Lower lobe of right lung (tissue), 2 donors: ENCODE measurements at regions not wholly inside any gene's neighbourhood (a gene's known extent, or its start where the extent isn't known, plus 50 kb on each side); places are given as distances from the start of the nearest gene placed in this dataset.

Source experiments
- ATAC-seq, 2 donors: fragments of 200-7000 bp; cut with Tn5 transposase; one replicate each; pipeline ENCODE4 v1.9.1; 2020 to 2022; ENCODE audit warnings: mild to moderate bottlenecking in 2 of 2, moderate library complexity in 2 of 2
- DNase-seq: peaks from one replicate; pipeline ENCODE4 v3.0.0-alpha.2; 2020
- H3K27ac ChIP-seq: fragments of 200-600 bp; one replicate; pipeline ENCODE4 v1.8.0; 2022
- H3K27me3 ChIP-seq: fragments of 200-600 bp; one replicate; pipeline ENCODE4 v1.8.0; 2022; ENCODE audit warnings: low read depth
- H3K36me3 ChIP-seq: fragments of 200-600 bp; one replicate; pipeline ENCODE4 v1.8.0; 2022; ENCODE audit warnings: mild to moderate bottlenecking
- H3K4me1 ChIP-seq: fragments of 200-600 bp; one replicate; pipeline ENCODE4 v1.8.0; 2022
- H3K4me3 ChIP-seq: fragments of 200-600 bp; one replicate; pipeline ENCODE4 v1.8.0; 2022; ENCODE audit warnings: mild to moderate bottlenecking
- H3K9me3 ChIP-seq: fragments of 200-600 bp; one replicate; pipeline ENCODE4 v1.8.0; 2022
- intact Hi-C: fragments of 100-400 bp; cut with DNase I; formaldehyde crosslinking; loops from one replicate; pipeline ENCODE4 v1.11.0; 2022
- TF ChIP-seq, protein P1 (sequence below): fragments of 200-600 bp; IDR thresholded peaks from one replicate; pipeline ENCODE4 v1.8.0; 2022; ENCODE audit warnings: antibody characterized with exemption, mild to moderate bottlenecking
- donor health status: DM: no; HTN: yes; CAD: no; lungs with severe emphysema.

DNA sequence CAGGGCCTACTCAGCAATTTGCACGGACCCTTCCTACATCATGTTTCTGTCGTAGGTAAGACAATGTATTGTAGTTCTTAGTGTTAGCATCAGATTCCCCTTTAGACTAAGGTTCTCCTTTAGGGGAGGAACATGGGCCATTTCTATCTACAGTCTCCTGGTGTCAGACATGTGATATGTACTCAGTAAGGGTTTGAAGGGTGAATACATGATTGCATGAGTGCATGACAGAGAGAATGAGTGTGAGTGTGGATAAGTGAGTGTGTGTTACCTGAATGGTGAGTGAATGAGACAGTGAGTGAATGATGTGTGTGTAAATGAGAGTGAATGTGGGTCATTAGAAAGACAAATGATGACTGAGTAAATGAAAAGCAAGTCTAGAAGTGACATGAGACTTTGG lies 476.8 kb downstream of the HAPSTR1 start:
- intact Hi-C loops = no loop called here
- Histone ChIP-seq H3K27ac (no peak overlapping the region), H3K36me3 (no peaks in the 10 kb centered on the region), H3K27me3 (no peaks in the 10 kb centered on the region), H3K4me3 (no peak overlapping the region), H3K9me3 (no peaks in the 10 kb centered on the region), H3K4me1 (no peaks in the 10 kb centered on the region)
- DNase-seq (no peak), ATAC-seq (no peak)
- TF ChIP-seq, protein P1, sequence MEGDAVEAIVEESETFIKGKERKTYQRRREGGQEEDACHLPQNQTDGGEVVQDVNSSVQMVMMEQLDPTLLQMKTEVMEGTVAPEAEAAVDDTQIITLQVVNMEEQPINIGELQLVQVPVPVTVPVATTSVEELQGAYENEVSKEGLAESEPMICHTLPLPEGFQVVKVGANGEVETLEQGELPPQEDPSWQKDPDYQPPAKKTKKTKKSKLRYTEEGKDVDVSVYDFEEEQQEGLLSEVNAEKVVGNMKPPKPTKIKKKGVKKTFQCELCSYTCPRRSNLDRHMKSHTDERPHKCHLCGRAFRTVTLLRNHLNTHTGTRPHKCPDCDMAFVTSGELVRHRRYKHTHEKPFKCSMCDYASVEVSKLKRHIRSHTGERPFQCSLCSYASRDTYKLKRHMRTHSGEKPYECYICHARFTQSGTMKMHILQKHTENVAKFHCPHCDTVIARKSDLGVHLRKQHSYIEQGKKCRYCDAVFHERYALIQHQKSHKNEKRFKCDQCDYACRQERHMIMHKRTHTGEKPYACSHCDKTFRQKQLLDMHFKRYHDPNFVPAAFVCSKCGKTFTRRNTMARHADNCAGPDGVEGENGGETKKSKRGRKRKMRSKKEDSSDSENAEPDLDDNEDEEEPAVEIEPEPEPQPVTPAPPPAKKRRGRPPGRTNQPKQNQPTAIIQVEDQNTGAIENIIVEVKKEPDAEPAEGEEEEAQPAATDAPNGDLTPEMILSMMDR = no peak

- no peak overlapping the region for H3K4me3 ChIP-seq
- H3K27me3 ChIP-seq = no peaks in the 10 kb centered on the region
- intact Hi-C loops = no loop called here
- H3K9me3 ChIP-seq = no peaks in the 10 kb centered on the region
- DNase-seq (no peak), ATAC-seq (no peak)
- H3K27ac ChIP-seq = no peak overlapping the region
- H3K4me1 ChIP-seq = no peaks in the 10 kb centered on the region
- no peaks in the 10 kb centered on the region for H3K36me3 ChIP-seq
- TF ChIP-seq, protein P1 = no peak
These were observed 479.1 kb downstream of the HAPSTR1 start for GRCh38 chr16:9570521-9570920.

- DNase-seq = no peak
- Histone ChIP-seq H3K9me3 (no peaks in the 10 kb centered on the region), H3K4me3 (no peak overlapping the region), H3K4me1 (no peaks in the 10 kb centered on the region), H3K27ac (no peak overlapping the region), H3K27me3 (no peaks in the 10 kb centered on the region), H3K36me3 (no peaks in the 10 kb centered on the region)
- no peak for ATAC-seq
- TF ChIP-seq, protein P1 = no peak
- intact Hi-C loops = no loop called here
These were observed 487.0 kb downstream of the HAPSTR1 start for GRCh38 chr16:9578459-9578858.

GRCh38 chr16:9580025-9580424 lies 488.6 kb downstream of the HAPSTR1 start:
- no peak overlapping the region for H3K4me3 ChIP-seq
- H3K9me3 ChIP-seq = no peaks in the 10 kb centered on the region
- TF ChIP-seq, protein P1 = no peak
- no peaks in the 10 kb centered on the region for H3K4me1 ChIP-seq
- no peak for DNase-seq
- no peaks in the 10 kb centered on the region for H3K36me3 ChIP-seq
- no peaks in the 10 kb centered on the region for H3K27me3 ChIP-seq
- no peak for ATAC-seq
- H3K27ac ChIP-seq = no peak overlapping the region
- intact Hi-C loops = no loop called here

DNA sequence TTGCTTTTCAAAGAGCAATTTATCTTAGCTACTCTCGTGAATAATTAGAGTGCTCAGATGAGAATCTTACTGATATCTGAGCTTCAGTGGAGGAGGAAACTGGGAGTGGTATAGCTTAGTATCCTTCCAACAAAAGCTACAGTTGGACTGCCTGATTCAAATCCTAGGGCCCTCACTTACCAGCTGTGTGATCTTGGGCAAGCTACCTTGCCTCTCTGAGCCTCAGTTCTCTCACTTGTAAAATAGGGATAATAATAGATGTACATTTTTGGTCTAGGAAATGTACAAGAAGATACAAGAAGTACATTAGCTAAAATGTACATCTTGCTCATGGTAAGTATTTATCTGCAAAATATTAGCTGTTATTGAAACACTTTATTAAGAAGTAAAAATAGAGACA lies 502.0 kb downstream of the HAPSTR1 start:
- DNase-seq (no peak), ATAC-seq (no peak)
- intact Hi-C loops = no loop called here
- Histone ChIP-seq H3K27ac (no peak overlapping the region), H3K4me3 (no peak overlapping the region), H3K36me3 (no peaks in the 10 kb centered on the region), H3K4me1 (no peaks in the 10 kb centered on the region), H3K27me3 (no peaks in the 10 kb centered on the region), H3K9me3 (no peaks in the 10 kb centered on the region)
- TF ChIP-seq, protein P1 = no peak

DNA sequence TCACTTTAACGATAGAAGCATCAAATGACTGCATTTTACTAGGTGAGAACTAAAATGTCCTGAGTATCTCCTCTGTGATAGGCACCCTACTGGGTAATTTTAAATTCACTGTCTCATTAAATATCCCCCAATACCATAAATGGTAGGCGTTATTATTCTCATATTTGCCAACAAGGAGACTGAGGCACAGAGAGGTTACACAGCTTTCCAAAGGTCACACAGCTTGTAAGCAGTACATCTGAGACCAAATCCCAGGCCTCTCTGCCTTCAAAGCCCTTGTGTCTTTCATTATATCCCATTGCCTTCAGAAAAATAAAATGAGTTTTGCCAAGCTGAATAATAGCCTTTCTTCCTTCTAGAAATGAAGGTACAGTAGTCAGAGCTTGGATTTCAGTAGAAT lies 502.6 kb downstream of the HAPSTR1 start:
- DNase-seq (no peak), ATAC-seq (no peak)
- Histone ChIP-seq H3K9me3 (no peaks in the 10 kb centered on the region), H3K27me3 (no peaks in the 10 kb centered on the region), H3K4me3 (no peak overlapping the region), H3K36me3 (no peaks in the 10 kb centered on the region), H3K27ac (no peak overlapping the region), H3K4me1 (no peaks in the 10 kb centered on the region)
- TF ChIP-seq, protein P1 = no peak
- intact Hi-C loops = no loop called here
